ENCODE measurements at regions not wholly inside any gene's neighbourhood (a gene's known extent, or its start where the extent isn't known, plus 50 kb on each side); places are given as distances from the start of the nearest gene placed in this dataset.
"Not testable (repeated sequence)": the region's sequence is repeated elsewhere in the genome, so short reads cannot be mapped to it uniquely, and the experiment has no call there.

DNA sequence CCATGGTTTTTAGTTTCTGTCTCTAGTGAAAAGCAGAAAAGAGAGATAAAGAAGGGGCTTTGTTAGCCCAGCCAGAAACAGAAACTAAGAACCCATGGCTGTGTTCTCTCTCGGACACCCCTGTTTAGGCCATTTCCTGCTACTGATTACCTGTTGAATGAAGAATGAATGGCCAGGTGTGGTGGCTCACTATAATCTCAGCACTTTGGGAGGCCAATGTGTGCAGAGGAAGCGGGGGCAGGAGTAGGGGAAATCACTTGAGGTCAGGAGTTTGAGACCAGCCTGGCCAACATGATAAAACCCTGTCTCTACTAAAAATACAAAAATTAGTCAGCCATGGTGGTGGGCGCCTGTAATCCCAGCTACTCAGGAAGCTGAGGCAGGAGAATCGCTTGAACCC lies 93.8 kb upstream of the MSH6 start:
- not testable (repeated sequence) for DNase-seq

GRCh38 chr2:47688561-47688960 lies 94.4 kb upstream of the MSH6 start:
- DNase-seq, result no peak

GRCh38 chr2:47687856-47688255 lies 95.1 kb upstream of the MSH6 start:
- no peak for DNase-seq

DNA sequence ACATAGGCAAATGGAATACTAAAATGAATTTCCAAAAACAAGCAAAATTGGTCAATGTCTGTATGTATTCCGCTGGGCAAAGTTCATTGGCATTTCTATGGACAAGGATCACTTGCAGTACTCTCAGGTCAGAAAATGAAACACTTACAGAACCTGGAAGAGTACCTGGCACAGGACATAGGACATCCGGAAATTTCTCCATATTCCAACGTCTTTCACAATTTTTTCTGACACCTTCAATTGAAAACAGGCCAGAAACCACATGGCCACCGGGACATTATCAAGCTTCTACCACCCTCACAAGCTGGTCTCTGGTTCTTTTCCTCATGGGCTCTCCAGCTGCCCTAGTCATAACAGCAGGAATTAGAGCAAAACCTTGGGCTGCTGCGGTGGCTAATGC lies 96.9 kb upstream of the MSH6 start:
- DNase-seq, result no peak

- DNase-seq, result no peak
Observed at GRCh38 chr2:47682216-47682749, 100.7 kb upstream of the MSH6 start.

GRCh38 chr2:47676261-47676926 lies 105.6 kb upstream of the KCNK12 start:
- no peak for DNase-seq

GRCh38 chr2:47675196-47675825 lies 104.5 kb upstream of the KCNK12 start:
- DNase-seq, result no peak

GRCh38 chr2:47666332-47666731 lies 95.5 kb upstream of the KCNK12 start:
- DNase-seq, result no peak

GRCh38 chr2:47664817-47665216 lies 94.0 kb upstream of the KCNK12 start:
- no peak for DNase-seq

DNA sequence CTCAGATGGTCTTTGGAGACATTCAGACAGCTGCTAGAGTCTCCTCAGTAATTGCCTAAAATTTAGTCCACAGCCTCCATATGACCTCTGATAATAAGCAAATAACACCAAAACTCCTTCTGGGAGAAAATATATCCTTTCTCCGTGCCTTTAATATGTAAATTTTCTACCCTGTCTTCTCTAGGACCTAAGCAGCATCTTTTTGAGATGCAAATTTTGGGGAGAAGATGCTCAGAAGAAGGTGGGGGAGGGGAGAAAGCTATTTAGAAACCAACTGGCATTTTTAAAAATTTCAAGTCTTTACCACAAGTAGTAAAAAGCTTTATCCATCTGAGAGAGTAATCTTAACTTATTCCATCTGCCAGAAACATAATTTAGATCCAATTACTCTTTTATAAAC lies 91.8 kb upstream of the KCNK12 start:
- DNase-seq, result no peak

DNA sequence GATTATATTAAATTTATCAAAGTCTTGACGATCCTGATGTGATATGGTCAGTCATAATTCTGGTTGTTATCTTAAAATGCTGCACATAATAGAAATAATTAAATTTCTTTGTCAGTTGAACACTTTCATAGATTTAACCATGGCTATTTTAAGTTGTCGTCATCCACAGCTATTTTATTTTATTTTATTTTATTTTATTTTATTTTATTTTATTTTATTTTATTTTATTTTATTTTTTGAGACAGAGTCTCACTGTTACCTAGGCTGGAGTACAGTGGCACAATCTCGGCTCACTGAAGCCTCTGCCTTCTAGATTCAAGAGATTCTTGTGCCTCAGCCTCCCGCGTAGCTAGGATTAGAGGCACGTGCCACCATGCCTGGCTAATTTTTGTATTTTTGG lies 90.5 kb upstream of the KCNK12 start:
- DNase-seq, result no peak

GRCh38 chr2:47660168-47660567 lies 89.4 kb upstream of the KCNK12 start:
- DNase-seq, result no peak

DNA sequence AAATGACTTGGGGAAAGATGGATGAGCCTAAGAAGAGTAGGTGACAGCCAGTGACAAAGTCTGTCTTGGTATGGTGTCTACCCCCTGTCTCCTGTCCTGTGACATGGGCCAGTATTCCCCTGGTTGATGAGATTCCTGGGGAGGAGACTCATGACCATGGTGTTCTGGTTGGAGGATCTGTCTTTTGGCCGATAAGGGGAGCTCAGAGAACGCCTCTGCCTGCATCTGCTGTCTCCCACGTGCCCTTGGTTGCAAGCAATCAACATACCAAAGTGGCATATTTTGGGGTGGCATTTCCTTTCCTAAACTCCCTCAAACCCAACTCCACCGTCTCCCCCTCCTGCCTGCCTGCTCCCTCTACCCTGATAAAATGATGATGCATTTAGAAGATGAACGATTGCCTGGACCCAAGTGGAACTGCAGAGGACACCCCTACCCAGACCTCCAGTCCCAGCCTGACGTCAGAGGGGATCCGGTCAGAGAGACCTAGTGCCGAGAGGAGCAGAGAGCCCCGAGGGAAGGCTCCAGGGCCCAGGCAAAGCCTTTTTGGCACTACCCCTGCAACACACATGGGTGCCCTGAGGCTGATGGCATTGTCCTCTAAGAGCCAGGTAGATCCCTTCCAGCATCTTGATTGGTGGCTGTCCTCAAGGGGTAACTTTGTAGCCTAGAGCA lies 88.0 kb upstream of the KCNK12 start:
- no peak for DNase-seq

DNA sequence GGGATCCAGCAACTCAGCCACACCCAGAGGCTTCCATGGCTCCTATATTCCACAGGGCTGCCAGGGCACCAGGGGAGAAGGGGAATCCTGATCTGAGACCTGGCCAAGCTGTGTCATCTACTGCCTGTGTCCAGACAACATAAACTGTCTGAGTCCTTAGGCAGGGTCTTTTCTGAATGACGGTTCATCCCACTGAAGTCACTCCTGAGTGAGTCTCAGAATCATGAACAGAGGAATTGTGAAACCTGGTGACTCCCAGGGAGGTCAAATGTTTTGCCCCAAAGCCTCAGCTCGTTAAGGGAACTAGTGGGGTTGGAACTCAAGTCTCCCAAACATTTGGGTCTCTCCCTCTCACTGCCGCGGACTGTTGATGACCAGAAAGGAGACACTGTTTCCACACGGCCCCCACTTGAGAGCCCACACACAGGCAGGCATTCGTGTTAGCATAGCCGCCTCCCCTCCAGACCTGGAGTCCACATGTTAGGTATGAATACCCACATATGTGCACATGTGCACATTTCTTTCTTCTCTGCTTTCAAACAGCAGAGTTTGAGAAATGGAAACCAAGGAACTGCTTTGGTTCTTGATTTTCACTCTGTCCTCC lies 87.2 kb upstream of the KCNK12 start:
- no peak for DNase-seq

GRCh38 chr2:47656715-47657600 lies 86.2 kb upstream of the KCNK12 start:
- no peak for DNase-seq

- DNase-seq, result no peak
Observed at GRCh38 chr2:47655563-47655880, 84.7 kb upstream of the KCNK12 start.

GRCh38 chr2:47654790-47655562 lies 84.2 kb upstream of the KCNK12 start:
- DNase-seq, result peak; percentile 92

GRCh38 chr2:47653902-47654789 lies 83.4 kb upstream of the KCNK12 start:
- no peak for DNase-seq

DNA sequence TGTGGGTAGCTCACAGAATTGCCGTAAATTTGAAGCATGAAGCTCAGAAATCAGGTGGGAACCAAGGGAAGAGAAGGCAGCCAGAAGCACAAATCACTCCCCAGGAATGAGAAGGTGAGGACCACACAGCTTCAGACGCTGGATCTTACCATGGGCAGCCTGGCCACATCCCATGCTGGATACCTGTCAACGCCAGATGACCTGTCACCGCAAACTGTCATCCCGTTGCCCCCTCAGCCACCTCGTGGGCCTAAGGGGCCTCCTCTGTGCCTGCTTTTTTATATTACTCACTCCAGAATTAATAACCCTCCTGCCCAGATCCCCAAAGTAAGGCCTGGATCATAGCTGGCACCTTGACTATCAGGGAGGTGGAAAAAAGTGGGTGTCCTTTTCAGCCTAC lies 82.3 kb upstream of the KCNK12 start:
- no peak for DNase-seq

DNA sequence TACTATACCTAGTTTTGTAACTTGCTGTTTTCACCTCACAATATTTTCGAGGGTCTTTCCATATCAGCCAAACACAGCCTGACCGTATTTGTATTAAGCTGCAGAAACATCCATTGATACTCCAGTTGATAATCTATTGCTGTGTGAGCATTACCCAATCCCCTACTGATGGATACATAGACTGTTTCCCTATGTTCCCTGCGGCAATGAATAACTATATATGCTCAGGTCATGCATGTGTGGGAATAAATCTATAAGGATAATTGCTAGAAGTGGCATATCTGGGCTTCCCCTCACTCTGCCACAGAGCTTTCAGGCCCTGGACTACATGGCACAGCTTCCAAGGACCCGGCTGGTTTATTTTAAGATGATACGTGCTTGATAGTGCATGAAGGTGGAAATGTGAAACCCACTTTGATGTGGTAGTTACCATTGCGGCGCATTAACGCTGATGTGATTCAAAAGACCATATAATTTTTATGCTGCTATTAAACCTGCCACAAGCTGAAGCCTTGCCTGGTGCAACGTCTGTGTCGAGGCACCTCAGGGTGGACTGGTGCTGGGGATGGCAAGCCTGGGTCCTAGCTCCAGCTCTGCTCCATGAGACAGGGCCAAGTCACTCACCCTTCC lies 81.4 kb upstream of the KCNK12 start:
- DNase-seq, result peak; percentile 75

Measured in NCI-H187 treated with DMSO at 0.1 percent for 48 hours (cell line).